ENCODE measurements at regions not wholly inside any gene's neighbourhood (a gene's known extent, or its start where the extent isn't known, plus 50 kb on each side); places are given as distances from the start of the nearest gene placed in this dataset.

- DNase-seq (ENCODE audit: low read depth), result no peak
These were observed 805.4 kb upstream of the ALCAM start for GRCh38 chr3:104561324-104561723.

- peak; percentile 69 for DNase-seq (ENCODE audit: low read depth)
These were observed 802.6 kb upstream of the ALCAM start for GRCh38 chr3:104564045-104564643.

- no peak for DNase-seq (ENCODE audit: low read depth)
These were observed 800.7 kb upstream of the ALCAM start for GRCh38 chr3:104566054-104566453.

DNA sequence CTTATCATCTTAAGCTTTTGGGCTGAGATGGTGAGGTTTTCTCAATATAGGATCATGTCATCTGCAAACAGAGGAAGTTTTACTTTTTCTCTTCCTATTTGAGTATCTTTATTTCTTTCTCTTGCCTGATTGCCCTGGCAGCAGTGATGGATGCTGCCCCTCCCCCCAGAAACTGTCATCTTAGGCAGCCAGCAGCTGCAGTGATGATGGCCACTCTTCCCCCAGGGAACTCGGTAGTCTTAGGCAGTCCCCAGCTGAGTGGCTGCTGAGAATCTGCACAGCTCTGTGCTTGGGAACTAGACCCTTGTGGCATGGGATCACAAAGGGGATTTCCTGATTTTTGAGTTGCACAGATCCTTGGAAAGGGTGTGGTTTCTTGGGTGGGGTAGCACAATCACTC, 791.1 kb upstream of the ALCAM start:
- DNase-seq (ENCODE audit: low read depth), result no peak

GRCh38 chr3:104578558-104578957, 788.2 kb upstream of the ALCAM start:
- DNase-seq (ENCODE audit: low read depth), result no peak

GRCh38 chr3:104582092-104582491, 784.6 kb upstream of the ALCAM start:
- no peak for DNase-seq (ENCODE audit: low read depth)

- DNase-seq (ENCODE audit: low read depth), result no peak
These were observed 782.0 kb upstream of the ALCAM start for GRCh38 chr3:104584682-104585081.

GRCh38 chr3:104586344-104586743, 780.4 kb upstream of the ALCAM start:
- no peak for DNase-seq (ENCODE audit: low read depth)

DNA sequence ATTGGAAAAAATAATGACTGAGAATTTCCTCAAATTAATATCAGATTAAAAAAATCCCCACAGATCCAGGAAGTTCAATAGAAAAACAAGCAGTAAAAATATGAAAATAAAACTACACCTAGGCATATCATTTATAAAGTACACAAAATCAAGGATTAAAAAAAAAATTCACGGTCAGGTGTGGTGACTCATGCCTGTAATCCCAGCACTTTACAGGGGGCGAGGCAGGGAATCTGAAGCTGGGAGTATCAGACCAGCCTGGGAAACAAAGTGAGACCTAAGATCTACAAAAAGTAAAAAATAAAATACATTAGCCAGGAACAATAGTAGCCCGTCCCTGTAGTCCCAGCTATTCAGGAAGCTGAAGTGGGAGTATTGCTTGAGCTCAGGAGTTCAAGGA, 778.3 kb upstream of the ALCAM start:
- no peak for DNase-seq (ENCODE audit: low read depth)

GRCh38 chr3:104591776-104592175, 774.9 kb upstream of the ALCAM start:
- no peak for DNase-seq (ENCODE audit: low read depth)

DNA sequence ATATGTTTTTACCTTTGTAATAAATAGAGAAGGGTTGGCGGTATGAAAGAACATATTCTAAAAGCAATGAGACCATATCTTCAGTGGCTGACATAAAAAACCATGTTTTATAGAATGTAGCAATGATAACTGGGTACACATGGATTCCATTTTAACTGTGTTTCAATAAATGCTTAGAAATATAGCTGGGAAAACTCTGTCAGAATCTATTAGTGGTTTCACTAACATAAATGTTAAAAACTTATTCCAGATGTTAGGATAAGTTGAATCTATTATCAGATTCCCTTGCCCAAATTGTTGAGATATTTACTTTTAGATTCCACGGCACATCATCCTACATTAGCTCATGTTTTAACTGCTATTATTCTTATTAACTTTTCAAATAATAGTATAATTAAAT, 772.2 kb upstream of the ALCAM start:
- no peak for DNase-seq (ENCODE audit: low read depth)

DNA sequence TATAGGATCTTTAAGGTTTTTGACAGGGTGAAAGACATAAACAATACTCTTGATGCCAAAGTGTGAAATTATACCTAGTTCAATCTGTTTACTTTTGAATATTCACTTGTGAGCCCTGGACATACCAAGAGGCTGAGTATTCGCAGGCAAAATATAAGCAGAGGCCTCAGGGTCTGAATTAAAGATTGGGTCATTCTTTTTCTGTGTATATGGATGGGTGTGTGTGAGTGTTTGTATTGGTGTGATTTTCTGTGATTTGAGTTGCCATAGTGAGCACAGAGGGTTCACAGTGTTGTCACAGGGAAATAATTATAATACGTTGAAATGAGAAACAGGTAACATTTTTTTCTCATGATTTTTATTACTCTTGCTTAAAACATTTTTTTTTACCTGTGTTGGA, 770.7 kb upstream of the ALCAM start:
- DNase-seq (ENCODE audit: low read depth), result peak; percentile 39

GRCh38 chr3:104596551-104596950, 770.2 kb upstream of the ALCAM start:
- DNase-seq (ENCODE audit: low read depth), result peak; percentile 72

- DNase-seq (ENCODE audit: low read depth), result no peak
These were observed 767.7 kb upstream of the ALCAM start for GRCh38 chr3:104598848-104599511.

- DNase-seq (ENCODE audit: low read depth), result peak; percentile 61
These were observed 762.2 kb upstream of the ALCAM start for GRCh38 chr3:104604326-104605010.

DNA sequence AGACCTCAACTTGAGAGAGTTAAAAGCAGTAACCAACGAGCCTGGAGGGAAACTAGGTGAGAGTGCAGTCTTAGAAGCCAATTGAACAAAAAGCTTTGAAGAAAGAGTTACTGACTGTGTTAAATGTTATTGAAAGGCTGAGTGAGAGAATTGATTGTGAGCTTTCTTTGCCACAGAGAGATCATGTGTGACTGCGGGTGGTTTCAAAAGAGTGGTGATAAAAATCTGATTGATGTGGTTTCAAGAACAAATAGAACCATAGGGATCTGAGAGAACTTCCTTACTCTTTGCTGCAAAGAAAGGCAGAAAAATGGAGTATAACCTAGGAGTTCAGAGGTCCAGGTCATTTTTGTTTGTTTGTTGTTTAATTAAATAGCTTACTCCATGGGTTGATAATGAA, 759.9 kb upstream of the ALCAM start:
- no peak for DNase-seq (ENCODE audit: low read depth)

DNA sequence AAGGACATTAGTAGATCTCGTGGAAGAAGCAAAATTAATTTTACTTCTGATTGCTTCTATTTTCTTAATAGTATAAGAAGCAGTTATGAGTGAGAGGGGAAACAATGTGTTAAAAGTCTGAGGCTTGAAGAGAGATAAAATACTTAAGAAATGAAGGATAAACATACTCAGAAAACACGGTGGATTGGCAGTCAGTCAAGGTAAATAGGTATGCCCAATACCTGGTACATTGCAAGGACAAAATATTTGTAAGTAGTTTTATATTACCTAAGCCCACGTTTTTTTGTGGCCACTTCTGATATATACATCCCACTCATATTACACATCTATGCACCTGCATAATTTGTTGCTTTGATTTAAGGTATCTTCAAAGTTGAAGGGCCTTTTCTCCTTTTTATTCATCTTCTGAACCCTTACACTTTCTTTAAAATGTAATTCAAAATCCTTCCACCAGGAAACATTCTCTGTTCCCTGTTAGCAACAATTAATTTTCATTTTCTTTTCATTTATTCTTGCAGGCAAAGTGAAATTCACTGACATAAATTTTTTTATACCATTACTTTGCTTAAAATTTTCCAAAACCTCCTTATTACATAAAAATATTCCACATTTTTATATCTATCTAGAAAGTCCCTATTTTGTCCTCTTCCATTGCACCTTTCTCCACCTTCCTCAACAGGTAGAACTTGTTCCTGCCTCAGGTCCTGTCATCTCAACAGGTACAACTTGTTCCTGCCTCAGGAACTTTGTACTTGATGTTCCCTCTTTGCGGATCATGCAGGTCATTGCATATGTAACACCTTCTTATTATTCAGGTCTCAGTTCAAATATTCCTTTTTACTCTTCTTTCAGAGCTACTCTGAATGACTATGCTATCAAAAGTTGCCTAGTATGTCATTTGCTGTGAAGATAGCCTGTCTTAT, 755.7 kb upstream of the ALCAM start:
- DNase-seq (ENCODE audit: low read depth), result no peak

- DNase-seq (ENCODE audit: low read depth), result no peak
These were observed 754.5 kb upstream of the ALCAM start for GRCh38 chr3:104612218-104612617.

- DNase-seq (ENCODE audit: low read depth), result no peak
These were observed 752.1 kb upstream of the ALCAM start for GRCh38 chr3:104614564-104614963.

DNA sequence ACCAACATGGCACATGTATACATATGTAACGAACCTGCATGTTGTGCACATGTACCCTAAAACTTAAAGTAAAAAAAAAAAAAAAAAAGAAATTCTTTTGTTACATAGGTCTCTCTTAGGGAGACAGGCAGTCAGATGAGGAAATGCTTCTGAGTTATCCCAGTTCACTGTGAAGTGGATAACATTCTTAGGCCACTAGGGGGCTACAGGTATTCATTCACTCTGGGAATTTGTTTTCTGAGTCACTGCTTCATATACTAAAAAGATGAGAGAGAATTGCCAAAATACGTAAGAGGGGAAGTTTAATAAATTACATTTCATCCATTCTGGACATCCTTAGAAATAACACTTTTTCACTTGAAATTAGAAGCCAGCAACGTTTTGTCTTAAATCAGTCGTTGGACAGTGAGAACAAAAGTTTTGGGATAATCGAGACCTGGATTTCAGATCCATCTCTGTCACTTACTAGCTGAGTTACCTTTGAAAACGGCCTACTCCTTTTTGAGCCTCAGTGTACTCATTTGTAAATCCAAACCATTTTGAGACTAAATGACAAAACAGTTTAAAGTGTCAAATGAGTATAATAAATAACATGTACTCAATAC, 738.4 kb upstream of the ALCAM start:
- DNase-seq (ENCODE audit: low read depth), result peak; percentile 86

DNA sequence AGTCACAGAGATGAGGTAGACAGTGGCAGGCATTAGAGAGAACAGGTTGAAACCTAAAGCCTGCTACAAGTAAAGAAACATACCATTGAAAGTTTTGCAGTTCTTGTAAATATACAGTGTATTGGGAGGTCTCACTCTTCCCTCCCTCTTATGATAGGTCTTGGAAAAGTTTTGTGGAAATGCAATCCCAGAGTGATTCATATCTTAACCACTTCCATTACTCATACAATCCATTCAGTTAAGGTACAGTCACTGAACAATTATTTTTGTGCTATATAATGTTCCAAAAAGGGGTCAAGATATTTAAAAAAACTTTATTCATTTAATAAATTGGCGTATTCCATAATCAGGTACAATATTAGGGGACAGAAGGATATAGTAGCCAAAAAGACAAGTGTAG, 737.7 kb upstream of the ALCAM start:
- peak; percentile 93 for DNase-seq (ENCODE audit: low read depth)

DNA sequence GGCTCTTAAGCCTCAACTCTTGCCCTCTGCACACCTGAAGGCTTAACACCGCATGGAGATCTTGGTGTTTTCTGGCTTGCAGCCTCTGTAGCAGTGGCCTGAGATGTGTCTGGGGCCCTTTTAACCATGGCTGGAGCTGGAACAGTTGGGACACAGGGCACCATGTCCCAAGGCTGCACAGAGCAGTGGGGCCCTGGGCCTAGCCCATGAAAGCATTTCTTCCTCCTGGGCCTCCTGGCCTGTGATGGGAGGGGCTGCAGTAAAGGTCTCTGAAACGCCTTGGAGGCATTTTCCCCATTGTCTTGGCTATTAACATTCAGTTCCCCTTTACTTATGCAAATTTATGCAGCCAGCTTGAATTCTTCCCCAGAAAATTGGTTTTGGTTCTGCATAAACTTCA, 735.5 kb upstream of the ALCAM start:
- DNase-seq (ENCODE audit: low read depth), result no peak

Measured in ELR (cell line).